MM.1S (cell line): ENCODE measurements at regions not wholly inside any gene's neighbourhood (a gene's known extent, or its start where the extent isn't known, plus 50 kb on each side); places are given as distances from the start of the nearest gene placed in this dataset.

Experiments used
- EZH2 ChIP-seq: fragments of 300-600 bp; sonication (generic); optimal IDR thresholded peaks from 2 replicates; pipeline ENCODE3; 2017; ENCODE audit warnings: low read depth, mild to moderate bottlenecking, antibody characterized with exemption, low read length, mixed read lengths
- EZH2phosphoT487 ChIP-seq: fragments of 300-600 bp; sonication (generic); IDR thresholded peaks from 2 replicates; pipeline ENCODE4 v1.6.1; 2018; ENCODE audit warnings: antibody characterized with exemption, low read length
- TF ChIP-seq, protein P1 (sequence below): fragments of 300-600 bp; sonication (generic); IDR thresholded peaks from 2 replicates; pipeline ENCODE4 v1.5.1; 2016; ENCODE audit warnings: antibody characterized with exemption, low read length, mixed read lengths

DNA sequence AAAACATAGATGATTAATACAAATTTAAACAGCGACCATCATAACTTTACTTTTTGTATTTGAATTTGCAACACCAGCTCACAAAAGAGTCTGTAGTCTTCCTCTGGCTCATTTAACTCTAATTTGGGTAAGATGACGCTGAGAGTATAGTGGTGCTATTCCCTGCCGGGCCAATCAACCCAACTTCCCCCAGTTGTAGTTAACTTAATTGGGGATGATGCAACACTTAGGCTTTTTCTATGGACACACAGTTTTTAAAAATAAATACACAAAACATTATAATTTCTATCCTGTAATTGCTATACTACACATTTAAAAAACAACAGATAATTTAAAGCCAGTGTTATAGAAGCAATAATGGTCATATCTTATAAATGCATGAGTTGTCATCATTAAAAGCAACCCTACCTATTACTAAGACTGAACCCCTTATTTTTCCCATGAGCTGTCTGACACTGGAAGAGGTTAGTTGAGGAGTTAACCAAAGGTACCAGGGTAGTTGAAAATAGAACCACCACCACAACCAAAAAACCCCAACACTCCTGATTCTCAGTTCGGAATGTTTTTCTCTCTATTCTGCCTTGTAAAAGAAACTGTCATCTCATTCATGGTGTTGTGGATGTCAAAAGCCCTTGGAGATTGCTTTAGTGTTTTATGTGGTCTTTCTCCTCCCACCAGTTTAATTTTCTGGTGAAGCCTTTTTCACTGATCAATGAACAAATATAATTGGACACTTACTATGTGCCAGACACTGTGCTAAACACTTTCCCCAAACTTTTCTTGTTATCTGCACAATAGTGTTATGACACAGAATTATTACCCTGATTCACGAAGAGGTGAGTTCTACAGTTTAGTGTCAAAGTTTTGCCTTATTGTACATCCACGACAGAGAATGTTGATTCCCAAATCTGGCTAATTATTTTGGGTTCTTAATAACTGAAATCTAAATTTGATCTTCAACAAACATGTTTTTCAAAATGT is 61.5 kb upstream of the RAPGEF2 start:
- TF ChIP-seq, protein P1, sequence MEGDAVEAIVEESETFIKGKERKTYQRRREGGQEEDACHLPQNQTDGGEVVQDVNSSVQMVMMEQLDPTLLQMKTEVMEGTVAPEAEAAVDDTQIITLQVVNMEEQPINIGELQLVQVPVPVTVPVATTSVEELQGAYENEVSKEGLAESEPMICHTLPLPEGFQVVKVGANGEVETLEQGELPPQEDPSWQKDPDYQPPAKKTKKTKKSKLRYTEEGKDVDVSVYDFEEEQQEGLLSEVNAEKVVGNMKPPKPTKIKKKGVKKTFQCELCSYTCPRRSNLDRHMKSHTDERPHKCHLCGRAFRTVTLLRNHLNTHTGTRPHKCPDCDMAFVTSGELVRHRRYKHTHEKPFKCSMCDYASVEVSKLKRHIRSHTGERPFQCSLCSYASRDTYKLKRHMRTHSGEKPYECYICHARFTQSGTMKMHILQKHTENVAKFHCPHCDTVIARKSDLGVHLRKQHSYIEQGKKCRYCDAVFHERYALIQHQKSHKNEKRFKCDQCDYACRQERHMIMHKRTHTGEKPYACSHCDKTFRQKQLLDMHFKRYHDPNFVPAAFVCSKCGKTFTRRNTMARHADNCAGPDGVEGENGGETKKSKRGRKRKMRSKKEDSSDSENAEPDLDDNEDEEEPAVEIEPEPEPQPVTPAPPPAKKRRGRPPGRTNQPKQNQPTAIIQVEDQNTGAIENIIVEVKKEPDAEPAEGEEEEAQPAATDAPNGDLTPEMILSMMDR: no peak
- TF ChIP-seq EZH2 (no peak), EZH2phosphoT487 (no peak)
